MV-4-11 (cell line): ENCODE measurements at regions not wholly inside any gene's neighbourhood (a gene's known extent, or its start where the extent isn't known, plus 50 kb on each side); places are given as distances from the start of the nearest gene placed in this dataset.
A peak's percentile ranks its signal among the peaks of the same experiment; 100 is the strongest.
"Not testable (repeated sequence)": the region's sequence is repeated elsewhere in the genome, so short reads cannot be mapped to it uniquely, and the experiment has no call there.

Source experiments
- DNase-seq: peaks from one replicate; lab custom pipeline; 2025; lab: John Stamatoyannopoulos, UW

DNA sequence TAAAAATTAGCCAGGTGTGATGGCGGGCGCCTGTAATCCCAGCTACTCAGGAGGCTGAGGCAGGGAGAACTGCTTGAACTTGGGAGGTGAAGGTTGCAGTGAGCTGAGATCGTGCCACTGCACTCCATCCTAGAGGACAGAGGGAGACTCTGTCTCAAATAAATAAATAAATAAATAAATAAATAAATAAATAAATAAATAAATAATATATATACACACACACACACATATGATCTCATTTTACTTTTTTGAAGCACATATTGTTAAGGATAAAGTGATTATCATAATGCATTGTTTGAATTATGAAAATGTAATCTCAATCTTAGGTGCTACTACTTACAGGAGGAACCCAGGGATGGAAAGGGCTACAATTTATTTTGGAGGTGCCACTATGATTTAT, 130.5 kb upstream of the PCDH7 start:
- DNase-seq, result not testable (repeated sequence)

DNA sequence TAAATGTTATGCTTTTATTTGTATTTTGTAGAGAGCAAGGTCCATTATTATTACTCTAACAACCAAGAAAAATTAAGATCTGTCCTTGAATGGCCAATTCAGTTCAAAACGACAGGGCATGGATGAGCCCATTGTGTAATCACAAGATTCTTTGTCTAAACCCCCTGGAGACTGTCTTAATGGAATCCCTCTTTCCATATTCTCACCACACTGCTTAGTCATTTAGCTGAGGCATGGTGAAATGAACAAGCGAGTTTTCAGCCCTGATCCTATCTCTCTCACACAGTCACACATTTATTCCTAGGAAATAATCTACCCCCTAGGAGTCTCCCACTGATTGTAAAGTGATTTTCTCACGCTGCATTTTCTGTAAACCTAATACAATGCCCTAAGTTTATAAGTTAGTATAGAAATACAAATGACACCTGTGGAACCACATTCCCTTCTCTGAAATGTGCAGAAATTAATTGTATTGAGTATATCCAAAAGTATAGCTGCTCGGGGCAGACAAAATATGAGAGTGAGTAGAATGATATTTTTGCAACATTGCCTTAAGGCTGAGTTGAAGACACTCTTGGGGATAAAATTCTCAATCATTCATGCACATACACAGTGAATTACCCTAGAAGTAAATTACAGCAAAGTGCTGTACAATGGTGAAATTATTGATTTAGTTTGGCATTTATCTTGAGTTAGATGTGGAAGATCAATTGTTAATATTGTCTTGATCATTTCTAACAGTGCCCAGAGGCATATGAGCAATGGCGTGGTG, 119.7 kb upstream of the PCDH7 start:
- DNase-seq, result no peak

DNA sequence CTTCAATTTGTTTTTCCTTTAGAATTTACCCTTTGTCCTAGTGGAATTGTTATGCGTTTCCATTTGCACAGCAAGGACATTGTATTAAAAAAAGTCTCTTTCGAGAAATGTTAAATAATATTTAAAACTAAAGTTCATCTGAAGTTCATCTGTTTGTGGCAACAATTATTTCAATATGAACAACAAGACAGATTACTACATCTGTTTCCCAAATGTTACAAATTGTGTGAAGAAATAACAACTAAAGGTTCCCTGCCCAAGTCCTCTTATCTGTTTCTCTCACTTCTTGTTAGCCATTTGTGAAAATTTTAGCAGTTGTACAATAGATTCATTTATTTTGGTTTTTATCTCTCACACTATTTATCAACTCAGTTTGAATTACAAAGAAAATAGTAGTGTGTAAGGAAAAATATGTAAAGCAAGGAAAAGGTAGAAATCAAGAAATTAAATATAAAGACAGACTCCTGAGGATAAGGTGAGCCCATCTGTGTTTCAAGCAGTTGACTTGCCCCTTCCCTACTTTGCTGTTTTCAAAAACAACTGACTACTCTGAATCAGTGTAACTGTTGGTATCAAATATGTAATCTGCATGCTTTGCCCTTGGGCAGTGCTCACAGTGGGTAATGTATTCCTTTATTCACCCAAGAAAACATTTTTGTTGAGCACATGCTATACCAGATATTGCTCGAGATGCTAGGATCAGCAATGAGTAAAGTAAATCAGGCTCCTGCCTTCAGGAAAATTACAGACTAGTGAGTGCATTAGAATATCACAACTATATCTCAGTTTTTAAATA, 118.9 kb upstream of the PCDH7 start:
- no peak for DNase-seq

DNA sequence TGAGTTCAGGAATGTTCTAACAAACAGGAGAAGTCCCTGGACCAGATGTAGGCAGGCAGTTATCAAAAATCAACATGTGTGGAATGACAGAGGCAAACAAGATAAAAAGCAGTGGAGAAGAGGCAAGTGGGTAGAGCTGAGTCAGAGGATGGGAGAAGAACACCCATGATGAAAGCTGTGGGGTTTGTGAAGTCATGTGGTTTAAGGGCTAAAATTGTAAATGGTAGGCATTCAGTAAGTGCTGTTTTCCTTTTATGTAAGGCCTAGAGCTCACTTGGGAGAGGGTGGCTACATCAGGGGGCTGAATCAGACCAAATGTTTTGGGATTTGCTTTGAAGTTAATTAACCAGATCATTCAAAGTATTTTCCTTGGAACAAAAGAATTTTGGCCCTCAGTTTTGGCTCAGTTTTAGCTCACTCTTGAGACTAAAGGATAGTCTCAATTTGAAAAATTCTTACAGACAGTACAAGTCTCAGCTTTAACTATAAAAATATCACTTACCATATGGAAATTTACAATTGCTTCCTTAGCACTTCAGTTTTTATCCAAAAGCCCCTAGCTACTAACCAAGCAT, 114.5 kb upstream of the PCDH7 start:
- peak; percentile 2 for DNase-seq

DNA sequence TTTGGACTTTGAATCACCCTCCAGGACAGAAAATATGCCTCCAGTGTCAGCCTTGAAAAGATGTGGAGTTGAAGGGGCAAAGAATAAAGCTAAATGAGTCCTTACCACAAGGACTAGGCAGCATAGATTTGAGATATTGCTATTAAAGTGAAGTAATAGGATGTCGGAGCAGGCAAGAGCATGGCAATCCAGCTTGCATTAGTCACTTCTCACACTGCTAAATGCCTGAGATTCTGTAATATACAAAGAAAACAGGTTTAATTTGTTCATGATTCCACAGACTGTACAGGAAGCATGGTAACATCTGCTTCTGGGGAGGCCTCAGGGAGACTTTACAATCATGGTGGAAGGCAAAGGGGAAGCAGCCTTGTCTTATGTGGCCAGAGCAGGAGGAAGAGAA, 109.8 kb upstream of the PCDH7 start:
- peak; percentile 45 for DNase-seq

DNA sequence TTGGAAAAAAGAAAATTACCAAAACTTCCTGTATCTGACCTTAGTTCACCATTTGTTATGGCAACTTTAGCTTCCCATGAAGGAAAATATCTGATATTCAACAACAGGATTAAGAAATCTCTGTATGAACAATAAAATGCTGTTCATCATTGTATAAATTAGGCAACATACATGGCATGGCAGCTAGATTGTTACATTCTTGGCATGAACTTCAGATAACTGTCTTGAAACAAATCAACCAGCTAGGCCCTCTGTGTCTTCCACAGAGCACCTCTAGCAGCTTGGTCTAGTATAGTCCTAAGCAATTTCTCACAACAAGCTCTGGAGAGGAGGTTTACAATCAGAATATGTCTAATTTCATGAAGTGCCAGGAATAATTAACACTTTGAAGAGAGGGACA, 105.4 kb upstream of the PCDH7 start:
- DNase-seq, result no peak

DNA sequence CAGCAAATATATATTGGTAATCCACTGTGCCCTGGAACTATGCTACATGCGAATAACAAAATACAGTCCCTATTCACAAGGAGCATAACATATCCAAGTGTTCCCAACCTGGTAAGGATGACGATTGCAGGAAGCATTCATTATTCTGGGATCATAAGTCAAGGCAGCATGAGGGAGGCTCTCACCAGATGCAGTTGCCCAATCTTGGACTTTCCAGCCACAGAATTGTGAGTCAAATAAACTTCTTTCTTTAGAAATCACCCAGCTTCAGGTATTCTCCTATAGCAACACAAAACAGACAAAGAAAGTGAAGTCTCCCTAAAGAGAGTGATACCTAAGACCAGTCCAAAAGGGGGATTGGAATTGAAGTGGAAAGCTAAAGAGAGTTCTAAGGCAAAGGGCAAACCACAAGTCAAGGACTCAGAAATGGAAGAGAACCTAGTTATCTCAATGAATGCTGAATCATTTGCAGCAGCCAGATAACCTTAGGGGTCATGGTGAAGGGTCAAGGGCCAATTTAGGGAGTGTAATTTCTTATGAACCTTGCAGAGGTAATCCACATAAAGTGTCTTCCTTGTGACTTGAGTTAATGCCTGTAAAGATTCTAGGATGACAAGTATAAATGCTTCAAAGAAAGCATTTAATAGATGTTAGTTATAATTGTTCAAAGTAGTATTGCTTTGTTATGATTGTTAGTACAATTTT, 103.1 kb upstream of the PCDH7 start:
- no peak for DNase-seq

DNA sequence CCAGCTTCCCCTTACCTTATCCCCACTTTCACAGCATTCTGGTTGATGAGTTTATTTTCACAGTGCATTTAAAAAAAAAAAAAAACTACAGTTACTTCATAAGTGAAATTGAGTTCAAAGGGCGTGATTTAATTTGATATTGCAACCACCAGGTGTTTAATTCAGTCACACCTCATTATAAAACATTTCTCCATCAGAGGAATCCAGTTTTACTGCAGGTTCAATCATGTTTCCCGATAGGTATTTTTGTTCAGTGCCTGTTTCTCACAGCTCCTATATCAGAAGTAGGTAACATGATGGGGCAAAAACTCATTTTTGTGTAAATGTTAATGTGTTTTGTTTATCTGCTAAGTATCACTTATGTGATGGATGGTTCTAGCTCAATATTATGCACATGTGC, 102.3 kb upstream of the PCDH7 start:
- DNase-seq, result no peak

DNA sequence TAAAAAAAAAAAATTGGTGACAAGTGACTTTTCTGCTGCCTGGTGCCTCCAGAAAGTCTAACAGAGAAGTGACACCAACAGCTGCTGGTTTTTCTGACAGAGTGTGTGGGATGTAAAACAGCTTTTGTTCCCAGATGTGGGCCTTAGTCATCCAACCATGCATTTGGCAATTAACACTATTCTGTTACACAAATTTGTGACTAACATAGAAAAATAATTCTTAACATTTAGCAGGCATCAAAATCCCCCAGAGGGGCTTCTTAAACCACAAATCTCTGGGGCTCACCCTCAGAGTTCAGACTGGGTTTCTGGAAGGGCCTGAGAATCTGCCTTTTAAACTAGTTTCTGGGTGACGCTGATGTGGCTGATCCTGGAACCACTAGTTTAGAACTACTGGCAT, 100.5 kb upstream of the PCDH7 start:
- DNase-seq, result peak; percentile 54

DNA sequence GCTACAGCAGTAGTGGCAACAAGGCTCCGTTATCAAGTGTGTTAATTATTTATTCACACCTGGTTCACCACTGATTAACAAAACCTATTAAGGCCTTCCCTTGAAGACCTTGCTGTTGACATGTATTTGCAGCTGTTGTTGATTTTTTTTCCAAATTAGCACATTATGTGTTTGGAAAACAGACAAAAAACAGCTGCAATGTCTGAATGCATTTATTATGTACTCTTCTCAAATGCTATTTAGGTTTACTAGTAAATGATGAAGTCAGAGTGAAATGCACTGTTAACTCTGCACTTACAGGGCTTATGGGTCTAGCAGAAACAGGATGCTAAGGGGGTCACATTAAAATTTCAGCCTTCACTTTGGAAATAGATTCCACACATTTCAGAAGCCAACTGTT, 99.5 kb upstream of the PCDH7 start:
- DNase-seq, result no peak

DNA sequence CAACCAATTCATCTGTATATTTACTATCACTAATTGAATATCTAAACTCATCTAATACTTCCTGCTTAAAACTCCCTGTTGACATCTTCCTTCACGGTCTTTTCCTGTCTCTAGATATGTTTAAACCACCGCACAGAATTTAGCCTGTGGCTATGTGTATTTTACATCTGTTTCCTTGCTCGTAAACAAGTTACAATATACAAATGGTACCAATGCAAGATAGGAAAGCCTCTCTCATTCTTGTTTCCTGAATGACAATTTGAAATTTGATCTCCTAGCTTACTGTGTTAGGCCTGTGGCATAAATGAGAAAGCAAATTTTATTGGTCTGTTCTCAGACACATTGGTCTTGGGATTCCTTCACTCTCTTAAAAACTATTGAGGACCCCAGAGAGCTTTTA, 89.7 kb upstream of the PCDH7 start:
- DNase-seq, result no peak

DNA sequence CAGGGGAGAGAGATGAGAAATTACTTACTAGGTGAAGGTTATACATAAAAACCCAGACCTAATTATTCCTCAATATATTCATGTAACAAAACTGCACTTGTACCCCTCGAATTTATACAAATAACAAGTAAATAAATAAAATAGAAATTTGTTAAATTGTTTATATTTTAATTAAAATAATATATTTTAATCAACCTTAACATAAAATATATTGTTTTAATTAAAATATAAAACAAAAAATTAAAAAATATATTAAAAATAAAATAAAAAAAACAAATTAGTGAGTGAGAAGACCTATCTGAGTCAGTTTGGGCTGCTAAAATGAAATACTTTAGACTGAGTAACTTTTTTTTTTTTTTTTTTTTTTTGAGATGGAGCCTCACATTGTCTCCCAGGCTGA, 87.4 kb upstream of the PCDH7 start:
- DNase-seq, result no peak

DNA sequence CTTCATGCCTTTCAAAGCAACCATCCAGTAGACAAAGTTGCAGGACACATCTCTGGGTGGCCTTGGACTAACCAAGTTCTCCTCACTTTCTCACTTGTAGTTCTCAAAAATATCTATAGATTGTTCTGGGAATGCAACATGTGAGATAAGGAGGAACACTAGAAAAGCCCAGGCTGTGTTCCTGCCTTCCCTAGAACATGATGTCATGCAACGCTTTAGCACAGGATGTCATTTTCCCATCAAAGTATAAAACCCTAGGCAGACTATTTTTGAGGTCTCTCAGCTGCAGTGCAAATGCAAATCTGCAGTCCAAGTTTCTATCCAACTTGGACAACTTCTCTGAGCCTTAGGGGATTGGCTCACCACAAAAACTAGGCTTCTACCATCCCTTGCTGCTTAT, 78.8 kb upstream of the PCDH7 start:
- DNase-seq, result no peak

DNA sequence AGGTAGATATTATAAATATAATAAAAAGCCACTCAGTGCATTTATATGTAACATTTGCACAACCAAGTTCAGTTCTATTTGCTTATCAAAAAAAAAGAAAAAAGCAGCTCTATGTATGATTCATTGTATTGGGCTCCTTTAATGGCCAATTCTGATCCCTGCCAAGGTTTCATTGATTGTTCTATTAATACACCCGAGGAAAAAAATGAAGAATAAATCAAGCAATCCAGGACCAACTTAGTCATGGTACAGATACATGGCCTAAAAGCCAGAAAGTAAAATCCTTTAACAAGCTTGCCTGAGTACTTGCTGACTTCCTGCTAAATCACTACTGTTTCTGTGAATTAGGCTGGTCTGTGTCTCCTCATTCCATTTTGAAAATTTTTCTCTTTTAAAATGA, 77.6 kb upstream of the PCDH7 start:
- no peak for DNase-seq

DNA sequence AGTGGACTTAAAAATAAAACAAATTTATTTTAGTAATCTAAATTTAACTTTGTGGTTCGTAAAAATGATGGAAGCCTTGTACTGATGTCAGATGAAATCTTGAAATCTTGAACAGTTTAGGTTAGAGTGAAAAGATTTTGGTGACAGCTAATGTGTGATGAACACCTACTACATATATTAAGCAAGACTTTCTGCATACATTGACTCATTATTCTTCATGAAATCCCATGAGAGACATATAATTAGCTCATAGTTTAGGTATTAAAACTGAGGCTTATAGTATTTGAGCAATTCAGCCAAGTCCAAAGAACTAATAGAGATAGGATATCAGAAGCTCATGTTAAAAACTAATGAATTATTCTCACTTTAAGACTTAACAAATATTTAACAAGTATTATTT, 66.9 kb upstream of the PCDH7 start:
- no peak for DNase-seq

DNA sequence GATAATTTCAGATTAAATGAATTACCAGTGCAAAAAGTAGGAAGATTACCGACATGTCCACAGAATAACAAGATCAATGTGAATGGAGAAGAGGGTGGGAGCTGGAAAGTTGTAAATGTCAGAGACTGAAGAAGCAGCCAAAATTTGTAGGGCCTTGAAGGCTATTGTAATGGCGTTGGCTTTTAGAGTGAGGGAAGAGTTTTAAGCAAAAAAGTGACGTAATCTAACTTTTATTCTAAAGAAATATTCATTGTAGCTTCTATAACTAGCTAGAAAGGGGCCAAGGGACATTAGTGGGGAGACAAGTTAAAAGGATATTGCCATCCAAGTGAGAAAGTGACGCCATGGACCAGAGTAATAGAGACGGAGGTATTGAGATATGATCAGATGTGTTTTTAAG, 63.3 kb upstream of the PCDH7 start:
- no peak for DNase-seq

DNA sequence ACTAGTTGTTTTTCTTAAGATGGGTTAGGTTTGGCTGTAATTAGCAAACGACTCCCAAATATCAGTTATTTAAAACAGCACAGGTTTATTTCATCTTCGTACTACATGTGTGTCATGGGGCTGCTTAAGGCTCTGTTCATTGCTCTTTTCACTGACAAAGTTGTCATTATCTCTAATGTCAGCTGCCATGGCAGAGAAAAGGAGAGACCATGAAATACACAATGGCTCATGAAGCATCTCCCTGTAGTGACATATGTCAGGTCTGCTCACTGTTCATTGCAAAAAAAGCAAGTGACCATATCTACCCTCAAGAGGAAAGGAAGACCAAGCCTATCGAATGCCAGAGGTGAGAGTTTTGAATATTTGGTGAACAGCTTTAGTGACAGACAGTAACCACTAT, 52.2 kb upstream of the PCDH7 start:
- no peak for DNase-seq

DNA sequence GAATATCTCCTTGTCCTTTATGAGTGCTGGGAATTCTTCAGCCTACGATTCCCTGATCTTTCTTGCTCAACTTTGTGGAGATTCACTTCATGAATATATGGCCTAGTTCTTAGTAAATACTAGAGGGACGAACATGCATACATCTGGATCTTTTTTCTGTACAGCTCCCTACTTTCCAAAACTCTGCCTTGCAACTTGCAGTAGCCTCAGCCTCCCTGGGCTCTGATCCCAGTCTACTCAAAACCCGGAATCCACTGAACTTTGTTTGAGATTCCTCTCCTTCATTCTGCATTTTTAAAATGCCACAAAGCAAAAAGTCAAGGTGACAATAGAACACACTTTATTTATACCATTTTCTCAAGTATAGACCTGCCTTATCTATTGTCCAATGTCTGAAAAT, 50.0 kb upstream of the PCDH7 start:
- DNase-seq, result no peak
